ENCODE measurements at regions not wholly inside any gene's neighbourhood (a gene's known extent, or its start where the extent isn't known, plus 50 kb on each side); places are given as distances from the start of the nearest gene placed in this dataset.

- Histone ChIP-seq H3K4me1 (ENCODE audit: insufficient read depth, low read length) (no peaks in the 10 kb centered on the region), H2BK120ac (ENCODE audit: low read depth, low read length, poor library complexity, severe bottlenecking) (no peak overlapping the region), H3K4ac (ENCODE audit: low read depth, low read length) (no peak overlapping the region), H4K8ac (replicated peaks; ENCODE audit: insufficient read length, low read depth, low read length) (no peak overlapping the region), H2BK12ac (ENCODE audit: insufficient read length, low read depth, low read length) (no peak overlapping the region), H3K23ac (ENCODE audit: insufficient read length, low read depth, low read length) (no peak overlapping the region), H3K79me2 (ENCODE audit: insufficient read depth, low read length) (no peaks in the 10 kb centered on the region), H2AK5ac (ENCODE audit: insufficient read length, low read length) (no peak overlapping the region), H3K27me3 (ENCODE audit: insufficient read depth, low read length) (no peaks in the 10 kb centered on the region), H4K91ac (ENCODE audit: insufficient read length, low read depth, low read length) (no peak overlapping the region), H3K27ac (ENCODE audit: insufficient read length, low read depth, low read length) (no peak overlapping the region), H3K9me3 (ENCODE audit: control insufficient read depth, low read depth, low read length) (no peaks in the 10 kb centered on the region), H3K18ac (ENCODE audit: insufficient read length, low read depth, low read length) (no peak overlapping the region), H3K4me2 (ENCODE audit: insufficient read depth, insufficient read length, low read length) (no peak overlapping the region), H3K14ac (ENCODE audit: insufficient read depth, low read length) (no peak overlapping the region), H3K79me1 (ENCODE audit: insufficient read depth, low read depth, low read length, poor library complexity, severe bottlenecking) (no peaks in the 10 kb centered on the region), H4K20me1 (ENCODE audit: control insufficient read depth, insufficient read depth, insufficient read length) (no peaks in the 10 kb centered on the region), H2AFZ (ENCODE audit: low read length) (no peak overlapping the region), H3K9ac (ENCODE audit: extremely low read depth, insufficient read length, low read length) (no peak overlapping the region), H2BK5ac (ENCODE audit: insufficient read length, low read length) (no peak overlapping the region), H3K23me2 (ENCODE audit: insufficient read length, low read depth, low read length, poor library complexity, severe bottlenecking) (no peaks in the 10 kb centered on the region), H2BK20ac (ENCODE audit: low read depth, low read length, poor library complexity, severe bottlenecking) (no peak overlapping the region), H4K5ac (ENCODE audit: insufficient read length, low read depth, low read length) (no peak overlapping the region), H3T11ph (ENCODE audit: low read length) (no peak overlapping the region), H2BK15ac (ENCODE audit: low read depth, low read length) (no peak overlapping the region), H3K56ac (ENCODE audit: insufficient read length, low read depth, low read length) (no peak overlapping the region)
- no peak overlapping the region for H3K27ac Mint-ChIP-seq
- no peaks in the 10 kb centered on the region for H3K4me1 Mint-ChIP-seq
- no peak for TF ChIP-seq CTCF (conservative IDR thresholded peaks at IDR 0.05)
- H3K4me3 Mint-ChIP-seq, result no peak overlapping the region
- peaks cover 0 to 2% (median 0%) of the 10 kb centered on the region in 3 experiments; a peak in 1 of 7 replicates for H3K36me3 Mint-ChIP-seq (ENCODE audit: insufficient read depth in 1 of 3, low read depth in 3 of 3)
- WGBS (ENCODE audit: extremely low coverage, insufficient read length, low lambda C conversion rate), result no CpG with 5 or more reads among the region's 3 CpGs
- no peak for DNase-seq
- no peaks in the 10 kb centered on the region for H3K9me3 Mint-ChIP-seq
- H3K27me3 Mint-ChIP-seq (ENCODE audit: low read depth), result peaks cover 1% of the 10 kb centered on the region; the same call in 1 of the 2 replicates
These were observed 2650.8 kb downstream of the PCDH9 start for GRCh38 chr13:64579331-64579730.
